ENCODE measurements at regions not wholly inside any gene's neighbourhood (a gene's known extent, or its start where the extent isn't known, plus 50 kb on each side); places are given as distances from the start of the nearest gene placed in this dataset.

DNA sequence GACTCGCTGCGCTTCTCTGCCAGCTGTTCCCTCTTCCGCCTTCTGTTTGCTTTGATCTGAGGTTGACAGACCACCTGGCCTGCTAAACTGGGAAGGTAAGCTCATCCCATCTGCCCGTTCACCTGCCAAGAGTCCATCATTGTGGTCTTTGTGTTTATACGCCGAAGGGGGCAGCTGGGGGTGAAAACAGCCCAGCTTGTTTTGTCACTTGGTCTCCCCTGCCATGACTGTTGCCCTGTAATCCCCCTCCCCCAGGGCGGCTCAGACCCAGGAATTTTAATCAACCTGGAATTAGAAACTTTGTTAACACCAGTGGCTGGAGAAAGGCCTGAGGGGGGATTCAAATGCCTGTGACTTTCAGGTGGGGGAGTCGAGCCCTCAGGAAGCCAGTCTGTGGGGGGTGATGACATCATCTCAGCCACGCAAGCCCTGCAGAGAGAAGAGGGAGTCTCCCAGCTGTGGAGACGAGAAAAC, 333.3 kb downstream of the BCOR start:
- TF ChIP-seq, protein P1, sequence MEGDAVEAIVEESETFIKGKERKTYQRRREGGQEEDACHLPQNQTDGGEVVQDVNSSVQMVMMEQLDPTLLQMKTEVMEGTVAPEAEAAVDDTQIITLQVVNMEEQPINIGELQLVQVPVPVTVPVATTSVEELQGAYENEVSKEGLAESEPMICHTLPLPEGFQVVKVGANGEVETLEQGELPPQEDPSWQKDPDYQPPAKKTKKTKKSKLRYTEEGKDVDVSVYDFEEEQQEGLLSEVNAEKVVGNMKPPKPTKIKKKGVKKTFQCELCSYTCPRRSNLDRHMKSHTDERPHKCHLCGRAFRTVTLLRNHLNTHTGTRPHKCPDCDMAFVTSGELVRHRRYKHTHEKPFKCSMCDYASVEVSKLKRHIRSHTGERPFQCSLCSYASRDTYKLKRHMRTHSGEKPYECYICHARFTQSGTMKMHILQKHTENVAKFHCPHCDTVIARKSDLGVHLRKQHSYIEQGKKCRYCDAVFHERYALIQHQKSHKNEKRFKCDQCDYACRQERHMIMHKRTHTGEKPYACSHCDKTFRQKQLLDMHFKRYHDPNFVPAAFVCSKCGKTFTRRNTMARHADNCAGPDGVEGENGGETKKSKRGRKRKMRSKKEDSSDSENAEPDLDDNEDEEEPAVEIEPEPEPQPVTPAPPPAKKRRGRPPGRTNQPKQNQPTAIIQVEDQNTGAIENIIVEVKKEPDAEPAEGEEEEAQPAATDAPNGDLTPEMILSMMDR (IDR thresholded peaks at IDR 0.05), result no peak
- TF ChIP-seq POLR2AphosphoS5 (IDR thresholded peaks at IDR 0.05) (no peak), POLR2A (IDR thresholded peaks at IDR 0.05) (no peak), EP300 (IDR thresholded peaks at IDR 0.05; ENCODE audit: low read depth) (no peak)

Measured in transverse colon (tissue), 4 donors.